K562 (cell line): ENCODE measurements at regions not wholly inside any gene's neighbourhood (a gene's known extent, or its start where the extent isn't known, plus 50 kb on each side); places are given as distances from the start of the nearest gene placed in this dataset.

Source experiments
- ATF1 ChIP-seq, 2 experiments: fragments of 450-650 bp in 1 of 2; IDR thresholded peaks; 2 replicates each; pipeline ENCODE4 v1.6.1; 2016; ENCODE audit warnings: missing compliant biosample characterization in 1 of 2, missing genetic modification characterization in 1 of 2
- CREBBP ChIP-seq: IDR thresholded peaks from one replicate; pipeline ENCODE4 v1.6.1; 2012; ENCODE audit warnings: low read depth, mild to moderate bottlenecking, control low read depth, inconsistent platforms, low read length
- ETV6 ChIP-seq, 3 experiments: fragments of 150-350 bp in 1 of 3; sonication (generic) in 1 of 3; formaldehyde crosslinking in 1 of 3; IDR thresholded peaks; 2 replicates each; pipeline versions ENCODE4 v1.6.1 to v1.8.0; 2014 to 2022; ENCODE audit warnings: borderline replicate concordance in 2 of 3, low read depth in 2 of 3, antibody characterized with exemption in 1 of 3, low read length in 1 of 3, mild to moderate bottlenecking in 1 of 3, missing genetic modification reagents in 1 of 3
- HEY1 ChIP-seq: fragments of 250-450 bp; sonication (Bioruptor Pico); IDR thresholded peaks from 2 replicates; pipeline ENCODE4 v1.5.0; 2020; ENCODE audit warnings: mild to moderate bottlenecking, moderate library complexity, borderline replicate concordance
- KAT7 ChIP-seq: sonication (generic); formaldehyde crosslinking; IDR thresholded peaks from 2 replicates; pipeline ENCODE4 v1.8.0; 2022; ENCODE audit warnings: missing genetic modification reagents, mild to moderate bottlenecking, borderline replicate concordance
- MNT ChIP-seq, 2 experiments: fragments of 450-650 bp; conservative IDR thresholded peaks; 2 replicates each; pipeline ENCODE4 v1.6.1; 2017; ENCODE audit warnings: mild to moderate bottlenecking in 2 of 2, moderate library complexity in 2 of 2
- XRCC4 ChIP-seq: IDR thresholded peaks from one replicate; pipeline ENCODE4 v1.6.1; 2011; ENCODE audit not compliant: insufficient read depth, insufficient read length; ENCODE audit errors: extremely low read depth
- YY1 ChIP-seq, 3 experiments: IDR thresholded peaks; 2 replicates each; pipeline ENCODE4 v1.6.1; 2011; ENCODE audit warnings: low read length in 2 of 3, mild to moderate bottlenecking in 2 of 3, moderate library complexity in 2 of 3, borderline replicate concordance in 1 of 3, control low read depth in 1 of 3, low read depth in 1 of 3; ENCODE audit not compliant: insufficient read depth in 3 of 3, insufficient replicate concordance in 2 of 3, control insufficient read depth in 1 of 3, insufficient read length in 1 of 3; ENCODE audit errors: extremely low read depth in 1 of 3
- ZFP1 ChIP-seq: fragments of 450-650 bp; formaldehyde crosslinking; IDR thresholded peaks from 2 replicates; pipeline ENCODE4 v1.4.0; 2020; ENCODE audit warnings: mild to moderate bottlenecking, mixed read lengths
- ZNF274 ChIP-seq: IDR thresholded peaks from 2 replicates; pipeline ENCODE4 v1.6.1; 2011; ENCODE audit warnings: low read depth, mild to moderate bottlenecking, low read length, moderate library complexity, borderline replicate concordance

- TF ChIP-seq MNT (conservative IDR thresholded peaks at IDR 0.05) (no peak), XRCC4 (no peak), HEY1 (CRISPR knock-in tag) (no peak), YY1 (IDR thresholded peaks at IDR 0.05; ENCODE audit: borderline replicate concordance in 1 of 3, control insufficient read depth in 1 of 3, extremely low read depth in 1 of 3, insufficient read depth in 3 of 3, insufficient read length in 1 of 3, insufficient replicate concordance in 2 of 3, low read depth in 1 of 3, low read length in 2 of 3) (no peak), KAT7 (CRISPR knock-in tag) (no peak), ZNF274 (no peak), CREBBP (no peak), ZFP1 (no peak), ATF1 (CRISPR knock-in tag; IDR thresholded peaks at IDR 0.05) (no peak), ATF1 (tag; IDR thresholded peaks at IDR 0.05) (no peak), ETV6 (IDR thresholded peaks at IDR 0.05; ENCODE audit: borderline replicate concordance in 1 of 2, low read depth in 2 of 2, low read length in 1 of 2) (no peak), ETV6 (CRISPR knock-in tag; IDR thresholded peaks at IDR 0.05; ENCODE audit: borderline replicate concordance) (no peak)
- TF ChIP-seq, all 486 proteins: peak for 0
These were observed 488.4 kb upstream of the MMS22L start (continued) for GRCh38 chr6:97771372-97771771.
